ENCODE measurements at regions not wholly inside any gene's neighbourhood (a gene's known extent, or its start where the extent isn't known, plus 50 kb on each side); places are given as distances from the start of the nearest gene placed in this dataset.

DNA sequence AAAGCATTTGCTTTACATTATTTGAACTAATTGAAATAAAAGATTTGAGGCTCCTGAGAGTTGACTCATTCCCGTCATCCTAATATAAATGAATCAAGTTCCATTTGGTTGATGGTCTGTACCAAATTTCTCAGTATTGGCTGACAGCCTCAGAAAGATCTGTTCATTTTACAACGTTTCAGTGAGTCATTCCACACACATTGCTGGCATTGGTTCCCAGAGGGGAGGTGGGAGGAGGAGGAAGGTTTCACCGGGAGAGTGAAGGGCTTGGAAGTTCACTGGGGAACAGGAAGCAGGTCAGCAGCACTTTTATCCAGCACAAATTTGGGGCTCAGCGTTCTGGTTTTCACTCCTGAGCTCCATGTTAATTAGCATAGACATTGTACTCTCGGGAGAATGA lies 176.7 kb upstream of the CADPS start (continued):
- TF ChIP-seq MEF2A (IDR thresholded peaks at IDR 0.05; ENCODE audit: borderline replicate concordance, low read depth) (peak; percentile 14; the same call in 1 of the 2 replicates), FOSL2 (IDR thresholded peaks at IDR 0.05; ENCODE audit: borderline replicate concordance, low read depth) (peak; percentile 93), POLR2AphosphoS5 (IDR thresholded peaks at IDR 0.05; ENCODE audit: low read depth, low read length) (peak; percentile 78; the same call in 1 of the 2 replicates)

GRCh38 chr3:63056932-63057331 lies 181.7 kb upstream of the CADPS start:
- DNase-seq, result no peak
- TF ChIP-seq, protein P1, sequence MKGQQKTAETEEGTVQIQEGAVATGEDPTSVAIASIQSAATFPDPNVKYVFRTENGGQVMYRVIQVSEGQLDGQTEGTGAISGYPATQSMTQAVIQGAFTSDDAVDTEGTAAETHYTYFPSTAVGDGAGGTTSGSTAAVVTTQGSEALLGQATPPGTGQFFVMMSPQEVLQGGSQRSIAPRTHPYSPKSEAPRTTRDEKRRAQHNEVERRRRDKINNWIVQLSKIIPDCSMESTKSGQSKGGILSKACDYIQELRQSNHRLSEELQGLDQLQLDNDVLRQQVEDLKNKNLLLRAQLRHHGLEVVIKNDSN (IDR thresholded peaks at IDR 0.05; ENCODE audit: borderline replicate concordance, low read depth), result no peak
- TF ChIP-seq JUND (IDR thresholded peaks at IDR 0.05) (no peak), TCF12 (IDR thresholded peaks at IDR 0.05) (no peak), RCOR1 (IDR thresholded peaks at IDR 0.05; ENCODE audit: low read length) (no peak), CHD2 (IDR thresholded peaks at IDR 0.05; ENCODE audit: low read length, partially characterized antibody) (no peak), EP300 (IDR thresholded peaks at IDR 0.05; ENCODE audit: borderline replicate concordance in 1 of 2, low read depth in 1 of 2, low read length in 1 of 2) (no peak), SIN3A (IDR thresholded peaks at IDR 0.05; ENCODE audit: borderline replicate concordance, low read depth, low read length) (no peak), ELF1 (IDR thresholded peaks at IDR 0.05) (no peak), CTCF (IDR thresholded peaks at IDR 0.05) (no peak), MXI1 (IDR thresholded peaks at IDR 0.05; ENCODE audit: low read depth, low read length) (no peak), GABPA (IDR thresholded peaks at IDR 0.05; ENCODE audit: low read depth) (no peak), EZH2phosphoT487 (IDR thresholded peaks at IDR 0.05; ENCODE audit: borderline replicate concordance, low read depth) (no peak), MEF2A (IDR thresholded peaks at IDR 0.05; ENCODE audit: borderline replicate concordance, low read depth) (no peak), FOXM1 (IDR thresholded peaks at IDR 0.05; ENCODE audit: low read depth) (no peak), RXRA (IDR thresholded peaks at IDR 0.05; ENCODE audit: borderline replicate concordance, low read depth) (no peak), RAD21 (IDR thresholded peaks at IDR 0.05; ENCODE audit: low read length) (no peak), SMC3 (IDR thresholded peaks at IDR 0.05; ENCODE audit: low read depth, low read length) (no peak), YY1 (IDR thresholded peaks at IDR 0.05; ENCODE audit: low read depth) (no peak), FOSL2 (IDR thresholded peaks at IDR 0.05; ENCODE audit: borderline replicate concordance, low read depth) (no peak)
- peaks cover 0 to 3% of the 10 kb centered on the region in 2 experiments; a peak in 1 of 4 replicates for H3K4me1 ChIP-seq (ENCODE audit: control insufficient read depth in 1 of 2, insufficient read depth in 2 of 2, low read depth in 1 of 2, low read length in 1 of 2)
- no peaks in the 10 kb centered on the region for H3K9me3 ChIP-seq
- no peak overlapping the region for H3K27ac ChIP-seq (ENCODE audit: low read depth in 2 of 2, low read length in 1 of 2)
- no peaks in the 10 kb centered on the region for H3K27me3 ChIP-seq (ENCODE audit: insufficient read depth)
- POLR2A ChIA-PET, result no interaction called here
- 50% methylated on average over 1 of the region's 1 CpG for WGBS (ENCODE audit: low lambda C conversion rate)
- H2AFZ ChIP-seq (ENCODE audit: low read depth), result no peak overlapping the region
- CTCF ChIA-PET, result interaction anchor here (1.5 kb wide), 1 partner anchor 14 kb away, joined by 6 read pairs; no protein-coding TSS in a partner anchor
- H3K4me2 ChIP-seq, result no peak overlapping the region
- no peaks in the 10 kb centered on the region for H3K79me2 ChIP-seq (ENCODE audit: insufficient read depth)
- no peaks in the 10 kb centered on the region for H3K9me2 ChIP-seq
- H3F3A ChIP-seq (replicated peaks; ENCODE audit: insufficient read depth), result peaks cover 4% of the 10 kb centered on the region
- H3K4me3 ChIP-seq (ENCODE audit: low read depth in 2 of 2, low read length in 1 of 2), result no peak overlapping the region
- H3K9ac ChIP-seq, result no peak overlapping the region
- H4K20me1 ChIP-seq (ENCODE audit: insufficient read depth), result no peaks in the 10 kb centered on the region
- H3K36me3 ChIP-seq (replicated peaks in 1 of 2; ENCODE audit: control insufficient read depth in 1 of 2, insufficient read depth in 2 of 2, low read length in 1 of 2), result no peaks in the 10 kb centered on the region

Measured in SK-N-SH (cell line).